H1 (cell line): ENCODE measurements at regions not wholly inside any gene's neighbourhood (a gene's known extent, or its start where the extent isn't known, plus 50 kb on each side); places are given as distances from the start of the nearest gene placed in this dataset.
"Not testable (repeated sequence)": the region's sequence is repeated elsewhere in the genome, so short reads cannot be mapped to it uniquely, and the experiment has no call there.

Experiments
- CTCF ChIA-PET: fragments of 300-600 bp; sonication (Branson Sonifier 250); formaldehyde crosslinking; loops from one replicate; lab custom pipeline; 2021; ENCODE audit not compliant: partially characterized antibody; lab: Charles Lee
- POLR2A ChIA-PET: fragments of 300-600 bp; sonication (Branson Sonifier 250); formaldehyde crosslinking; loops from one replicate; lab custom pipeline; 2021; ENCODE audit warnings: inconsistent platforms; ENCODE audit not compliant: partially characterized antibody; lab: Charles Lee
- DNase-seq, 2 experiments: peaks; one replicate each; pipeline versions ENCODE4 v3.0.0 to v3.0.0-alpha.2; 2010 to 2022; ENCODE audit warnings: low spot score in 2 of 2, low read depth in 1 of 2, mixed read lengths in 1 of 2
- FAIRE-seq: peaks from 2 replicates; lab custom pipeline; 2011; peaks lifted over from hg19 to GRCh38; lab: Jason Lieb, UNC
- H2AFZ ChIP-seq: 2 replicates; pipeline ENCODE4 v1.8.1; 2012; ENCODE audit warnings: low read length, inconsistent platforms
- H2AK5ac ChIP-seq: 2 replicates; pipeline ENCODE4 v1.6.1; 2013; ENCODE audit warnings: low read depth, low read length
- H2BK120ac ChIP-seq: replicated peaks from 2 replicates; pipeline ENCODE3; 2013; ENCODE audit warnings: low read depth, low read length, inconsistent platforms
- H2BK12ac ChIP-seq: 2 replicates; pipeline ENCODE4 v1.6.1; 2013; ENCODE audit warnings: low read depth, low read length
- H2BK15ac ChIP-seq: 2 replicates; pipeline ENCODE4 v1.6.1; 2013; ENCODE audit warnings: low read length
- H2BK20ac ChIP-seq: 2 replicates; pipeline ENCODE4 v1.6.1; 2013; ENCODE audit warnings: low read length
- H2BK5ac ChIP-seq: 2 replicates; pipeline ENCODE4 v1.6.1; 2013; ENCODE audit warnings: low read depth, low read length
- H3K14ac ChIP-seq: 2 replicates; pipeline ENCODE4 v1.6.1; 2013; ENCODE audit warnings: inconsistent platforms; ENCODE audit not compliant: insufficient read length
- H3K18ac ChIP-seq: 2 replicates; pipeline ENCODE4 v1.6.1; 2013; ENCODE audit warnings: low read length; ENCODE audit errors: extremely low read depth
- H3K23ac ChIP-seq: 2 replicates; pipeline ENCODE4 v1.6.1; 2013; ENCODE audit warnings: inconsistent platforms; ENCODE audit not compliant: insufficient read length
- H3K23me2 ChIP-seq: 2 replicates; pipeline ENCODE4 v1.6.1; 2013; ENCODE audit warnings: low read depth, low read length
- H3K27ac ChIP-seq: 2 replicates; pipeline ENCODE4 v1.6.1; 2011; ENCODE audit warnings: low read depth, low read length, inconsistent platforms
- H3K27me3 ChIP-seq, 4 experiments: replicated peaks in 1 of 4; 1 replicate in 1 of 4; 2 replicates in 3 of 4; pipeline versions ENCODE4 v1.6.1 to v1.8.1; 2011 to 2013; ENCODE audit warnings: low read length in 3 of 4, mild to moderate bottlenecking in 3 of 4, inconsistent platforms in 2 of 4, mixed read lengths in 2 of 4, moderate library complexity in 1 of 4; ENCODE audit not compliant: control insufficient read depth in 3 of 4, insufficient read depth in 3 of 4; ENCODE audit errors: extremely low read depth in 1 of 4
- H3K36me3 ChIP-seq, 4 experiments: 2 replicates each; pipeline versions ENCODE4 v1.6.1 to v1.8.1; 2011 to 2013; ENCODE audit warnings: mild to moderate bottlenecking in 4 of 4, low read length in 3 of 4, moderate library complexity in 2 of 4, control low read depth in 1 of 4, inconsistent platforms in 1 of 4; ENCODE audit not compliant: insufficient read depth in 4 of 4, control insufficient read depth in 2 of 4
- H3K4ac ChIP-seq: replicated peaks from 2 replicates; pipeline ENCODE3; 2013; ENCODE audit warnings: low read length, low read depth, mixed read lengths, inconsistent platforms; ENCODE audit not compliant: insufficient read length
- H3K4me1 ChIP-seq, 4 experiments: replicated peaks in 1 of 4; 1 replicate in 1 of 4; 2 replicates in 3 of 4; pipeline versions ENCODE4 v1.6.1 to v1.8.1; 2011 to 2013; ENCODE audit warnings: low read length in 3 of 4, inconsistent platforms in 2 of 4, mixed read lengths in 1 of 4; ENCODE audit not compliant: insufficient read depth in 4 of 4, control insufficient read depth in 3 of 4
- H3K4me2 ChIP-seq, 2 experiments: 2 replicates each; pipeline versions ENCODE4 v1.6.1 to v1.8.1; 2011 to 2013; ENCODE audit warnings: low read depth in 2 of 2, low read length in 2 of 2, control low read depth in 1 of 2, inconsistent platforms in 1 of 2, mild to moderate bottlenecking in 1 of 2; ENCODE audit not compliant: insufficient read depth in 1 of 2
- H3K4me3 ChIP-seq, 4 experiments: fragments of 200-600, 300-600 bp in 1 of 4; sonication (generic), shearing (Covaris generic), sonication (Bioruptor Twin) in 1 of 4; 2 replicates each; pipeline versions ENCODE4 v1.5.1 to v1.8.1; 2011 to 2016; ENCODE audit warnings: low read length in 4 of 4, low read depth in 3 of 4, control low read depth in 2 of 4, inconsistent platforms in 2 of 4, mild to moderate bottlenecking in 2 of 4, mixed read lengths in 1 of 4, moderate library complexity in 1 of 4; ENCODE audit not compliant: insufficient read depth in 2 of 4; ENCODE audit errors: extremely low read depth in 1 of 4
- H3K56ac ChIP-seq: replicated peaks from 2 replicates; pipeline ENCODE3; 2013; ENCODE audit warnings: low read depth, mild to moderate bottlenecking, mixed read lengths, low read length, inconsistent platforms; ENCODE audit not compliant: insufficient read length
- H3K79me1 ChIP-seq: 2 replicates; pipeline ENCODE4 v1.6.1; 2013; ENCODE audit warnings: low read depth, low read length, control low read depth
- H3K79me2 ChIP-seq, 2 experiments: 2 replicates each; pipeline versions ENCODE4 v1.6.1 to v1.8.1; 2012 to 2013; ENCODE audit warnings: low read length in 2 of 2, mild to moderate bottlenecking in 2 of 2, inconsistent platforms in 1 of 2; ENCODE audit not compliant: insufficient read depth in 2 of 2, control insufficient read depth in 1 of 2
- H3K9ac ChIP-seq, 4 experiments: replicated peaks in 1 of 4; 1 replicate in 1 of 4; 2 replicates in 3 of 4; pipeline versions ENCODE4 v1.6.1 to v1.8.1; 2011 to 2013; ENCODE audit warnings: low read depth in 3 of 4, low read length in 3 of 4, control low read depth in 2 of 4, mild to moderate bottlenecking in 2 of 4, moderate library complexity in 2 of 4, inconsistent platforms in 1 of 4; ENCODE audit errors: extremely low read depth in 1 of 4
- H3K9me3 ChIP-seq, 2 experiments: 2 replicates each; pipeline versions ENCODE4 v1.6.1 to v1.8.1; 2012 to 2013; ENCODE audit warnings: mild to moderate bottlenecking in 2 of 2, moderate library complexity in 2 of 2, control low read depth in 1 of 2, inconsistent platforms in 1 of 2, low read depth in 1 of 2, low read length in 1 of 2, mixed read lengths in 1 of 2; ENCODE audit not compliant: insufficient read depth in 2 of 2
- H4K20me1 ChIP-seq, 2 experiments: replicated peaks in 1 of 2; 2 replicates each; pipeline versions ENCODE3 to v1.8.1; 2011 to 2013; ENCODE audit warnings: inconsistent platforms in 2 of 2, low read length in 2 of 2, mild to moderate bottlenecking in 1 of 2; ENCODE audit not compliant: insufficient read depth in 2 of 2, control insufficient read depth in 1 of 2
- H4K5ac ChIP-seq: 2 replicates; pipeline ENCODE4 v1.6.1; 2013; ENCODE audit warnings: low read length, low read depth, mixed read lengths, inconsistent platforms; ENCODE audit not compliant: insufficient read length
- H4K8ac ChIP-seq: 2 replicates; pipeline ENCODE4 v1.8.0; 2013; ENCODE audit warnings: mild to moderate bottlenecking, moderate library complexity, low read length, inconsistent platforms; ENCODE audit not compliant: insufficient read depth; ENCODE audit errors: extremely low read depth
- H4K91ac ChIP-seq: replicated peaks from 2 replicates; pipeline ENCODE3; 2013; ENCODE audit warnings: low read length, mixed read lengths, inconsistent platforms; ENCODE audit not compliant: insufficient read length
- WGBS, 2 experiments: shearing (Covaris generic) in 1 of 2; methylation state at CpG; one replicate each; pipeline versions ENCODE4 v1.1.6 to v1.1.7; 2013 to 2015; ENCODE audit warnings: low lambda C conversion rate in 2 of 2, mixed read lengths in 2 of 2, inconsistent platforms in 1 of 2, low coverage in 1 of 2, missing lambda C conversion rate in 1 of 2; ENCODE audit not compliant: insufficient replicate concordance in 2 of 2, insufficient coverage in 1 of 2, insufficient read length in 1 of 2; ENCODE audit errors: extremely low coverage in 1 of 2, missing lambda C conversion rate in 1 of 2; 5-methylcytosine and 5-hydroxymethylcytosine counted together

- H2AK5ac ChIP-seq, POLR2A ChIA-PET, H3K4me3 ChIP-seq, H3K9me3 ChIP-seq, H3K4ac ChIP-seq, H3K79me2 ChIP-seq, H3K4me1 ChIP-seq, H2AFZ ChIP-seq, CTCF ChIA-PET, H3K23me2 ChIP-seq, H2BK120ac ChIP-seq, H3K36me3 ChIP-seq, H2BK5ac ChIP-seq, H3K56ac ChIP-seq, H4K91ac ChIP-seq, H4K8ac ChIP-seq, H4K5ac ChIP-seq, H3K9ac ChIP-seq, H3K23ac ChIP-seq, H4K20me1 ChIP-seq, H3K27me3 ChIP-seq, H2BK15ac ChIP-seq, H2BK20ac ChIP-seq, H3K18ac ChIP-seq, FAIRE-seq, H3K14ac ChIP-seq, H2BK12ac ChIP-seq, H3K4me2 ChIP-seq, H3K79me1 ChIP-seq, H3K27ac ChIP-seq, DNase-seq: not testable (repeated sequence)
- WGBS, 2 experiments = 88% methylated on average over 17 of the region's 22 CpGs; no CpG with 5 or more reads in 1 of the 2 experiments
Measured at GRCh38 chr12:97723801-97724200, 261.2 kb downstream of the RMST start.
